Right lobe of liver (tissue), 4 donors: ENCODE measurements at regions not wholly inside any gene's neighbourhood (a gene's known extent, or its start where the extent isn't known, plus 50 kb on each side); places are given as distances from the start of the nearest gene placed in this dataset.

Source experiments
- POLR2A ChIP-seq: fragments of 450-650 bp; IDR thresholded peaks from one replicate; pipeline ENCODE4 v1.6.1; 2017; ENCODE audit warnings: antibody characterized with exemption, mild to moderate bottlenecking
- TF ChIP-seq, protein P1 (sequence below), 4 donors: fragments of 200-600 bp in 3 of 4; fragments of 450-650 bp in 1 of 4; IDR thresholded peaks; one replicate each; pipeline versions ENCODE4 v1.5.1 to v1.8.0; 2016 to 2022; ENCODE audit warnings: antibody characterized with exemption in 4 of 4, mild to moderate bottlenecking in 2 of 4
- donor health status: DM: no; HTN: no; CAD: no.
- donor health status: DM: no; HTN: no; CAD: no.
- donor health status: DM: no; HTN: yes; CAD: no.

DNA sequence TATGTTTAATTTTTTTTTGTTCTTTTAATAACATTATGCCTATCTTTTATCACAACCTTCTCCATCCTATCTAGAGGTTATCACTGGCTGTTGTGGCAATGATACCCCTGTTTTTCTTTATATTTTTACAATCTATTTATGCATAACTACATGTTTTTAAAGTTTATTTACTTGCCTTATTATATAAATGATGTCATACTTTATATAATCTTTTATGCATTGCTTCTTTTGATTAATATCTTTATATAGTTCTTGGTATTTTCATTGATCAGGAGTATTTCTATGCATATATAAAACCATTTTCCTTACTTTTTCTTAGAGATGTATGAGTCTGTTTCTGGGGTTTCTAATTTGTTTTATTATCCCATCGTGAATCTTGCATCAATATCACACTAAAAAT lies 719.8 kb upstream of the RAG2 start:
- TF ChIP-seq, protein P1, sequence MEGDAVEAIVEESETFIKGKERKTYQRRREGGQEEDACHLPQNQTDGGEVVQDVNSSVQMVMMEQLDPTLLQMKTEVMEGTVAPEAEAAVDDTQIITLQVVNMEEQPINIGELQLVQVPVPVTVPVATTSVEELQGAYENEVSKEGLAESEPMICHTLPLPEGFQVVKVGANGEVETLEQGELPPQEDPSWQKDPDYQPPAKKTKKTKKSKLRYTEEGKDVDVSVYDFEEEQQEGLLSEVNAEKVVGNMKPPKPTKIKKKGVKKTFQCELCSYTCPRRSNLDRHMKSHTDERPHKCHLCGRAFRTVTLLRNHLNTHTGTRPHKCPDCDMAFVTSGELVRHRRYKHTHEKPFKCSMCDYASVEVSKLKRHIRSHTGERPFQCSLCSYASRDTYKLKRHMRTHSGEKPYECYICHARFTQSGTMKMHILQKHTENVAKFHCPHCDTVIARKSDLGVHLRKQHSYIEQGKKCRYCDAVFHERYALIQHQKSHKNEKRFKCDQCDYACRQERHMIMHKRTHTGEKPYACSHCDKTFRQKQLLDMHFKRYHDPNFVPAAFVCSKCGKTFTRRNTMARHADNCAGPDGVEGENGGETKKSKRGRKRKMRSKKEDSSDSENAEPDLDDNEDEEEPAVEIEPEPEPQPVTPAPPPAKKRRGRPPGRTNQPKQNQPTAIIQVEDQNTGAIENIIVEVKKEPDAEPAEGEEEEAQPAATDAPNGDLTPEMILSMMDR (IDR thresholded peaks at IDR 0.05): no peak
- no peak for TF ChIP-seq POLR2A
